ENCODE measurements at regions not wholly inside any gene's neighbourhood (a gene's known extent, or its start where the extent isn't known, plus 50 kb on each side); places are given as distances from the start of the nearest gene placed in this dataset.
A peak's percentile ranks its signal among the peaks of the same experiment; 100 is the strongest.

- DNase-seq (ENCODE audit: low spot score, unreplicated experiment), result peak; percentile 50
- H3K4me3 Mint-ChIP-seq (ENCODE audit: low read depth), result no peak overlapping the region
- peak; percentile 84 for TF ChIP-seq CTCF (IDR thresholded peaks at IDR 0.05; ENCODE audit: unreplicated experiment)
These were observed 395.7 kb downstream of the MN1 start for GRCh38 chr22:27405672-27406388.

GRCh38 chr22:27406389-27406861, 395.1 kb downstream of the MN1 start:
- no peak for TF ChIP-seq CTCF (IDR thresholded peaks at IDR 0.05; ENCODE audit: unreplicated experiment)
- Mint-ChIP-seq H3K4me3 (ENCODE audit: low read depth) (no peak overlapping the region), H3K4me1 (ENCODE audit: low read depth) (peaks cover 4% of the 10 kb centered on the region), H3K36me3 (ENCODE audit: insufficient read depth) (no peaks in the 10 kb centered on the region), H3K27ac (no peak overlapping the region), H3K9me3 (ENCODE audit: low read depth) (no peaks in the 10 kb centered on the region), H3K27me3 (peaks cover 12% of the 10 kb centered on the region)
- DNase-seq (ENCODE audit: low spot score, unreplicated experiment), result no peak

More at GRCh38 chr22:27405672-27406388, 395.7 kb downstream of the MN1 start:
- H3K27ac Mint-ChIP-seq, result no peak overlapping the region
- H3K27me3 Mint-ChIP-seq, result peaks cover 15% of the 10 kb centered on the region
- H3K36me3 Mint-ChIP-seq (ENCODE audit: insufficient read depth), result no peaks in the 10 kb centered on the region
- no peaks in the 10 kb centered on the region for H3K9me3 Mint-ChIP-seq (ENCODE audit: low read depth)
- H3K4me1 Mint-ChIP-seq (ENCODE audit: low read depth), result peaks cover 4% of the 10 kb centered on the region

GRCh38 chr22:27407369-27407985, 394.1 kb downstream of the MN1 start:
- DNase-seq (ENCODE audit: low spot score, unreplicated experiment), result no peak
- Mint-ChIP-seq H3K27ac (no peak overlapping the region), H3K9me3 (ENCODE audit: low read depth) (no peaks in the 10 kb centered on the region), H3K4me1 (ENCODE audit: low read depth) (peaks cover 4% of the 10 kb centered on the region), H3K4me3 (ENCODE audit: low read depth) (no peak overlapping the region), H3K27me3 (peaks cover 18% of the 10 kb centered on the region), H3K36me3 (ENCODE audit: insufficient read depth) (no peaks in the 10 kb centered on the region)
- no peak for TF ChIP-seq CTCF (IDR thresholded peaks at IDR 0.05; ENCODE audit: unreplicated experiment)

GRCh38 chr22:27408068-27408467, 393.5 kb downstream of the MN1 start:
- Mint-ChIP-seq H3K9me3 (ENCODE audit: low read depth) (no peaks in the 10 kb centered on the region), H3K27ac (no peak overlapping the region), H3K4me3 (ENCODE audit: low read depth) (no peak overlapping the region), H3K36me3 (ENCODE audit: insufficient read depth) (no peaks in the 10 kb centered on the region), H3K4me1 (ENCODE audit: low read depth) (peaks cover 4% of the 10 kb centered on the region), H3K27me3 (peaks cover 19% of the 10 kb centered on the region)
- TF ChIP-seq CTCF (IDR thresholded peaks at IDR 0.05; ENCODE audit: unreplicated experiment), result no peak
- no peak for DNase-seq (ENCODE audit: low spot score, unreplicated experiment)

- Mint-ChIP-seq H3K4me1 (ENCODE audit: low read depth) (peaks cover 4% of the 10 kb centered on the region), H3K9me3 (ENCODE audit: low read depth) (no peaks in the 10 kb centered on the region), H3K4me3 (ENCODE audit: low read depth) (no peak overlapping the region), H3K27ac (no peak overlapping the region), H3K36me3 (ENCODE audit: insufficient read depth) (no peaks in the 10 kb centered on the region), H3K27me3 (peaks cover 22% of the 10 kb centered on the region)
- TF ChIP-seq CTCF (IDR thresholded peaks at IDR 0.05; ENCODE audit: unreplicated experiment), result no peak
- DNase-seq (ENCODE audit: low spot score, unreplicated experiment), result no peak
These were observed 392.3 kb downstream of the MN1 start for GRCh38 chr22:27409299-27409698.

All from progenitor cell of endocrine pancreas (in vitro differentiated cells).